GM23338 (cell line): ENCODE measurements at regions not wholly inside any gene's neighbourhood (a gene's known extent, or its start where the extent isn't known, plus 50 kb on each side); places are given as distances from the start of the nearest gene placed in this dataset.

Source experiments
- CREB1 ChIP-seq: fragments of 250-450 bp; sonication (Bioruptor Pico); IDR thresholded peaks from 2 replicates; pipeline ENCODE4 v1.5.0; 2020; ENCODE audit warnings: low read depth, mild to moderate bottlenecking, moderate library complexity
- CTCF ChIP-seq, 2 experiments: fragments of 200-600 bp in 1 of 2; sonication (generic) in 1 of 2; conservative IDR thresholded peaks; 2 replicates each; pipeline versions ENCODE4 v1.5.1 to v1.6.1; 2016 to 2017; ENCODE audit warnings: antibody characterized with exemption in 2 of 2, low read depth in 2 of 2, mild to moderate bottlenecking in 2 of 2, moderate library complexity in 1 of 2
- EZH2 ChIP-seq: fragments of 200-600 bp; sonication (generic); IDR thresholded peaks from one replicate; pipeline ENCODE4 v1.8.0; 2017; ENCODE audit warnings: antibody characterized with exemption, mild to moderate bottlenecking, low read depth; ENCODE audit not compliant: unreplicated experiment
- EZH2phosphoT487 ChIP-seq: fragments of 200-600 bp; sonication (generic); IDR thresholded peaks from one replicate; pipeline ENCODE4 v1.8.1; 2018; ENCODE audit warnings: antibody characterized with exemption; ENCODE audit not compliant: unreplicated experiment
- JUNB ChIP-seq: IDR thresholded peaks from one replicate; pipeline ENCODE4 v1.6.1; 2016; ENCODE audit warnings: antibody characterized with exemption; ENCODE audit not compliant: unreplicated experiment
- NANOG ChIP-seq: IDR thresholded peaks from 2 replicates; pipeline ENCODE4 v1.6.1; 2016; ENCODE audit warnings: antibody characterized with exemption, borderline replicate concordance
- POLR2AphosphoS5 ChIP-seq: IDR thresholded peaks from 2 replicates; pipeline ENCODE4 v1.6.1; 2016; ENCODE audit warnings: antibody characterized with exemption, low read depth
- REST ChIP-seq: IDR thresholded peaks from one replicate; pipeline ENCODE4 v1.6.1; 2018; ENCODE audit warnings: antibody characterized with exemption; ENCODE audit not compliant: unreplicated experiment
- STAT1 ChIP-seq: IDR thresholded peaks from one replicate; pipeline ENCODE4 v1.6.1; 2016; ENCODE audit warnings: antibody characterized with exemption; ENCODE audit not compliant: unreplicated experiment
- ZNF114 ChIP-seq: fragments of 250-450 bp; sonication (Bioruptor Pico); IDR thresholded peaks from 2 replicates; pipeline ENCODE4 v1.5.0; 2020; ENCODE audit warnings: mild to moderate bottlenecking, moderate library complexity
- ZNF331 ChIP-seq: fragments of 250-450 bp; sonication (Bioruptor Pico); IDR thresholded peaks from 2 replicates; pipeline ENCODE4 v1.5.0; 2020; ENCODE audit warnings: low read depth, mild to moderate bottlenecking, moderate library complexity
- TF ChIP-seq, protein P1 (sequence below): IDR thresholded peaks from 2 replicates; pipeline ENCODE4 v1.6.1; 2016; ENCODE audit warnings: antibody characterized with exemption

- TF ChIP-seq POLR2AphosphoS5 (no peak), CTCF (conservative IDR thresholded peaks at IDR 0.05; ENCODE audit: low read depth in 2 of 2) (no peak), EZH2 (no peak), ZNF331 (no peak), REST (no peak), EZH2phosphoT487 (no peak), CREB1 (CRISPR knock-in tag) (no peak), STAT1 (no peak), ZNF114 (CRISPR knock-in tag) (no peak), NANOG (no peak), JUNB (no peak)
- TF ChIP-seq, protein P1, sequence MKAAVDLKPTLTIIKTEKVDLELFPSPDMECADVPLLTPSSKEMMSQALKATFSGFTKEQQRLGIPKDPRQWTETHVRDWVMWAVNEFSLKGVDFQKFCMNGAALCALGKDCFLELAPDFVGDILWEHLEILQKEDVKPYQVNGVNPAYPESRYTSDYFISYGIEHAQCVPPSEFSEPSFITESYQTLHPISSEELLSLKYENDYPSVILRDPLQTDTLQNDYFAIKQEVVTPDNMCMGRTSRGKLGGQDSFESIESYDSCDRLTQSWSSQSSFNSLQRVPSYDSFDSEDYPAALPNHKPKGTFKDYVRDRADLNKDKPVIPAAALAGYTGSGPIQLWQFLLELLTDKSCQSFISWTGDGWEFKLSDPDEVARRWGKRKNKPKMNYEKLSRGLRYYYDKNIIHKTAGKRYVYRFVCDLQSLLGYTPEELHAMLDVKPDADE = no peak
Observed at GRCh38 chr11:41720761-41721160, 261.3 kb upstream of the LRRC4C start.
